Inflammatory macrophage (primary cell): ENCODE measurements at regions not wholly inside any gene's neighbourhood (a gene's known extent, or its start where the extent isn't known, plus 50 kb on each side); places are given as distances from the start of the nearest gene placed in this dataset.
"Not testable (repeated sequence)": the region's sequence is repeated elsewhere in the genome, so short reads cannot be mapped to it uniquely, and the experiment has no call there.

Experiments used
- DNase-seq, 2 donors: peaks; one replicate each; pipeline ENCODE4 v3.0.0-alpha.2; 2020 to 2022

GRCh38 chr6:49370518-49370917 is 92.5 kb downstream of the MMUT start:
- no peak for DNase-seq

GRCh38 chr6:49366539-49366938 is 96.5 kb downstream of the MMUT start:
- DNase-seq: no peak

DNA sequence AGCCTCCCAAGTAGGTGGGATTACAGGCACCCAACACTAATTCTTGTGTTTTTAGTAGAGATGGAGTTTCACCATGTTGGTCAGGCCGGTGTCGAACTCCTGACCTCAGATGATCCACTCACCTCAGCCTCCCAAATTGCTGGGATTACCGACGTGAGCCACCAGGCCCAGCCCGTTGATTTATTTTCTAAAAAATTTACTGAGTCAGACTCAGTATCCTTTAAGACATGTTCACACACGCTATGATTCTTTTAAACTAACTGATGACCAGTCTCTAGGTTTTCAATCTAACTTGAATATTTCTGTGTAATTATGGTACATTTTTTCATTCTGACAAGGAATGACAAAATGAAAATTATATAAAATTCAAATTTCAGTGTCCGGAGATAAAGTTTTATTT is 114.5 kb downstream of the MMUT start:
- no peak for DNase-seq

GRCh38 chr6:49342410-49342809 is 120.6 kb downstream of the MMUT start:
- DNase-seq: no peak

DNA sequence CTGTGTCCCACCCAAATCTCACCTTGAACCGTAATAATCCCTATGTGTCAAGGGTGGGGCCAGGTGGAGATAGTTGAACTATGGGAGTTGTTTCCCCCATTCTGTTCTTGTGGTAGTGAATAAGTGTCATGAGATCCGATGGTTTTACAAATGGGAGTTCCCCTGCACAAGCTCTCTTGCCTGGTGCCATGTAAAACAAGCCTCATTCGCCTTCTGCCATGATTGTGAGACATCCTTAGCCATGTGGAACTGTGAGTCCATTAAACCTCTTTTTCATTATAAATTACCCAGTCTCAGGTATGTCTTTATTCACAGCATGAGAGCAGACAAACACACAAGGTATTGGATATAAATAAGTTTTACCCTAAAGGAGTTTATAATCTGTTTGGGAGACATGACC is 121.2 kb downstream of the MMUT start:
- DNase-seq: no peak

DNA sequence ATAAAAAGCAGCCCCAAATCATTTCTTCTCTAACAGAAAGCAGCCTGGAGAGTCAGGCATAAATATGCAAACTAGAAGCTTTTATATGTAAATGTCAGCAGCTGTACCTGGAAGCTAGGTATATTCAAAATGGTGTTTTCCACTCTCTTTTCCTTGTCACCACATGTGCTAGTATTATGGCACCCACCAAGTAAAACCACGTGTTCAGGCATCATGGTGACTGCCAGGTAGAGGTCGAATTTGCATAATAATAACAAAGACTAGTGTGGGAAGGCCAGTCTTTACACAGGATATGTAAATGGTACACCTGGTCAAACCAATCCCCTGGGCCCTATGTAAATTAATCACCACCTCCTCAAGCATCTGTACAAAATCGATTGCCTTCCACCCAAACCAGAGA is 124.0 kb downstream of the MMUT start:
- no peak for DNase-seq

GRCh38 chr6:49336514-49337131 is 126.4 kb downstream of the MMUT start:
- DNase-seq: no peak

DNA sequence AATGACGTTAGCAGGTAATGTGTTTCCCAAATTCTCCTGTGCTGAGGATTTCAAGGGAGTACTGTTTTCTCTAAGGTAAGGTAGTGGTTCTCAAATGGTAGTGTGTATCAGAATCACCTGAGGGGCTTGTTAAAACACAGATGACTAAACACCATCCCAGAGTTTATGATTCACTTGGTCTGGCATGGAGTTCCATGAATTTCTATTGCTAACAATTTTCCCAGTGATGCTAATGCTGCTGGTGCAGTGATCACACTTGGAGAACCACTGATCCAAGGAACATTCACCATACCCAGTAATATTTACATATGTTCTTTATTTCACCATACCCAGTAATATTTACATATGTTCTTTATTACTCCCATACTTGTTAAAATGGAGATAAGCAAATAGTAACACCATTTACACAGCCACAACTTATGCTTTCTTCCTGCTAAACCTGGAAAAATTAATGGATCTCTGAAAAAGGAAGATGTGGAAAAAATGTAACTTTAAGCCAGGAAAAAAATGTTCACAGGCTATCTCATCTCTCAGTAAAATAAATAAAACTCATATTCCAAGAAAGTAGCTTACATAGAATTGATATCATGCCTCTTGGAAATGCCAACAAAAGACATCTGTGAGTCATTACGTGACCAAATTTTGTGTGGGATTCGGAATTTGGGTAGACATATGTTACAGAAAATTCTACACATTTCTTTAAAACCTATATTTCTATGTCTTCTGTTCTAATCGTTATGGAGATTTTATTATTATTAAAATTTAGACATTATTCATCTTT is 129.5 kb downstream of the MMUT start:
- no peak for DNase-seq

DNA sequence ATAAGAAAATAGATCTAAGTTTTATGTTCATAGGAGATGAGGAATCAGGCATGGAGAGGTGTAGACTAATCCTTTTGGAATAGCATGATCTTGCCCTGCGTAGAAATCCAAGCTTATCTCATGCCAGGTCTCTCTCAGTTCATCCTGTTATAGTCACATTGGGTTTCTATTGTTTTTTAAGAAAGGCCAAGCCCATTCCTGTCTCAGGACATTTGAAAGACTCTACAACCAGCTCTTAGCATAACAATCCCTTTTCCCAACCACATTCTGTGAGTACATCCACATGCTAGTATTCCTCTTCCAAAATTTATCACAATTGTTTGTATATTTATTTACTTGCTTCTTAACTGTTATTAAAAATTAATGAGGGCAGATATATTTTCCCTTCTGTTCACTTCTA is 130.3 kb downstream of the MMUT start:
- DNase-seq: no peak

DNA sequence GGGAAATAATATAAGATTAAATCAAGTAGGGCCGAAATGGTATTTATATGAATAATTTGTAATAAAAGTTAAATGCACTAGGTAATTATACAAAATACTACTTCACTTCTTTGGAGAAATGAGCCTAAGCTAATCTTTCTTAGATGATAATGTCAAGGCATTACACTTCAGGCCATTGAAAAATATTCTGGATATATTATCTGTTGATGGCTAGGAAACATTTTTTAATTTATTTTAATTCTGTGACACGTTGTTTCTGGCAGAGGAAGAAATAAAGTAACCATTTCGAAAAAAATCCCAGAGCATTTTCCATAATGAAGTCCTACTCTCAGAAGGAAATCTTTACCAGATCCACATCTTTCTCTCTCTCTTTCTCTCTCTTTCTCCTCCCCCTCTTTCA is 133.9 kb downstream of the MMUT start:
- DNase-seq: no peak

DNA sequence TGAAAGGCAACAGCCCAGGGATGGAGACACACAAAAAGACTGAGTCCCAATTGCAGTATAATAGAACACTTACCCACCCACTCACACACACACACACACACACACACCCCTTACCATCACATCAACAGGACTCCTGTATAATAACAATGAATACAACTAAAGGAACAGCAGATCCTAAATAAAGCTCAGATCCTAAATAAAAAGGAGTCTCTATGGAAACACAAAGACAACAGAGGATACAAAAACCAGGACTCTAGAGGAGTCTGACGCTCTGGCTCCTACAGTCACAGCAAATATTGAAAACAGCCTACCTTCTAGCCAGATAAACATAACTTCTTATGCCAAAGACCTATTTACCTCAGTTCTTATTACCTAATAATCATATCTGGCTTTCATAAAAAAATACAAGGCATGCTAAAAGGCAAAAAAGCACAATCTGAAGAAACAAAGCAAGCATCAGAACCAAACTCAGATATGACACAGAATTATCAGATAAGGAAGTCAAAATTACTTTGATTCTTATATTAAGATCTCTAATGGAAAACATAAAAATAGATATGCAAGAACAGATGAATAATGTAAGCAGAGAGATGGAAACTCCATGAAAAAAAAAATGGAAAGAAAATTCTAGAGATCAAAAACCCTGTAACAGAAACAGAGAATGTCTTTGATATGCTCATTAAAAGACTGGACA is 134.9 kb downstream of the MMUT start:
- no peak for DNase-seq

- DNase-seq: no peak
Measured at GRCh38 chr6:49327571-49327970, 135.5 kb downstream of the MMUT start.

DNA sequence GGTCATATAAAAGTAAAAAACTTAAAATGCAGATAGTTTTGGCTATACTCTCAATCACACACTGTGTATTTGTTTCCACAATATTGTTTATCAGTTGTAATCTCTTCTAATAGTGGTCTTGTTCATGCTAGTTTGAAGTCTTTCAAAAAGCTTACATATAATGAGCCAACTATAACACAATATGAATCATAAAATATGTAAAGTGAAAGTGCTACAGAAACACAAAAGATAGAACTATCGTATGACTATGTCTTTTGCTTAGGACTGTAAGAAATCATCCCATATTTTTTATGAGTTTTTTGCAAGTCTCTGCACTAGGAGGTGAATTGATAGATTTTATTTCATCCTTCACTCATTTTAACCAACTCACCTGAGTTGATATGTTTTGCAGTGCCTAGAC is 136.0 kb downstream of the MMUT start:
- no peak for DNase-seq

- no peak for DNase-seq
Measured at GRCh38 chr6:49326347-49326746, 136.7 kb downstream of the MMUT start.

DNA sequence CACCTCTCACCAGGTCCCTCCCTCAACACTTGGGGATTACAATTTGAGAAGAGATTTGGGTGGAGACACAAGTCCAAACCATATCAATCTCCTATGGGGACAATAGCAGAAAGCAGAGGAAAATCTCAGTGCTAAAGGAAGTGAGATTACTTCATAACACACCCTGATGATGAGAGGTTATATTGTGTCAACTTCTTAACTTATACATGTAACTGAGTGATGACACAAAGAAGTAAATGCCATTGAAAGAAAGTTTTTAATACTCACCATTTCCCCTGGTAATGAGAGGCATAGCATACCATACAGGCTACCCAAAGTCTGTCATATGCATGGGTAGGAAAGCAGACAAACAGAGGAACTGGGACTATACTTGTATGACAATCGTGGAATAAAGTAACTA is 137.2 kb downstream of the MMUT start:
- DNase-seq: no peak

DNA sequence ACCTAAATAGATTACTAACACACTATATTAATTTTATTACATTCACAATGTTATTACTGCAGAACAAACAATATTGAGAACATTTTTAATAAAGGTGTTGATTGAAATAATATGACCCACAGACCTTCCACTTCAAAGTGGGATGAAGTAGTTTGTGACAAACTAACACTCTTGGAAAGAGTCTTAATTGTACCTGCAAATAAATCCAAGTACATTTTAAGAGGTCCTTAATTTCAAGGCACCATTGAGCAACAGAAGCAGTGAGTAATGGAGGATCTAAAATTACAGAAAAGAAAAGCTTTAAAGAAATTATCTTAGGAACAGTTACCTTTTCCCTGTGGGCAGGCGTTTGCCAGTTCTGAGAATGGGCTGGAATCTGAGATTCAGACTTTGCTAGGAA is 140.2 kb downstream of the MMUT start:
- no peak for DNase-seq

- DNase-seq: no peak
Measured at GRCh38 chr6:49321561-49322072, 141.4 kb downstream of the MMUT start.

DNA sequence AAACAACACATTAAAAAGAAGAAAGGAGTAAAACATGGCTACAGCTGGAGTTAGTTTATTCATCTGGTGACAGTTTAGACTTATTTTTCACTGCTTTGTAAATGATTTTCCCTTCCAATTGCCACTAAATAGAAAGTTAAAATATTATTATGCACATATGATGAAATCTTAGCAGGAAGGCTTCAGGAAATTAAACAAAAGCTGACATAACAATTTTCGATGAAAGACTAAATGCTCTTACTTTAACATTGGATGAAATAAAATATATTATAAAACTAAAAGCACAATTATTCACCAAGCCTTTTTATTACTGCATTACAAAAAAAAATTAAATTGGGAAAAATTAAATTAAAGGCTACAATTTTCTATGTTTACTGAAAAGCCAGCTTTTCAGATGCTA is 158.0 kb downstream of the MMUT start:
- DNase-seq: no peak

DNA sequence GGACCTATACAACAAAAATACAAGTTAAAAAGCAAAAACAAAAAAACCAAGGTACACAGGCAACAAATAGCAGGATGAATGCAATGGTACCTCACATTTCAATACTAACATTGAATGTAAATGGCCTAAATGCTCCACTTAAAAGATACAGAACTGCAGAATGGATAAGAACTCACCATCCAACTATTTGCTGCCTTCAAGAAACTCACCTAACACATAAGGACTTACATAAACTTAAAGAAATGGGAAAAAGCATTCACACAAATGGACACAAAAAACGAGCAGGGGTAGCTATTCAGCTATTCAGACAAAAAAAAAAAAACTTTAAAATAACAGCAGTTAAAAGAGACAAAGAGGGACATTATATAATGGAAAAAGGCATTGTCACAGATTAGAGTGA is 158.7 kb downstream of the MMUT start:
- DNase-seq: not testable (repeated sequence)

DNA sequence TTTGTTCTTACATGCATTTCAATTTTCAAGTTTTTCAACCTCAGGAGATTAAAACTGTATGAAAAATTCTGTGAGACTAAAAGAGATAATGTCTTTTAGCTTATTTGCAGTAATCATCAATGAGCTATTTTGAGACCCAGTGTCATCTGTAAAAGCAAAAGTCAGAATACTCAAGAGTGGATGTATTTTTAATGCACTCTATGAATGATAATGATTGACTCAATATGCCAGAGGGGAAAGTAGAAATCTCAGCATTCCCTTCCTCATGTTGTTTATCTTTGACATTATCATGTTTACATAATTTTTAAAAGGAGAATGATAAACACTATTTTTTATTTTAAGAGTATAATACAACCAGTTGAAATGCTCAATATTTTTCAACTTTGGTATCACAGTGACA is 162.1 kb downstream of the MMUT start:
- no peak for DNase-seq

GRCh38 chr6:49300443-49300842 is 162.6 kb downstream of the MMUT start:
- no peak for DNase-seq

DNA sequence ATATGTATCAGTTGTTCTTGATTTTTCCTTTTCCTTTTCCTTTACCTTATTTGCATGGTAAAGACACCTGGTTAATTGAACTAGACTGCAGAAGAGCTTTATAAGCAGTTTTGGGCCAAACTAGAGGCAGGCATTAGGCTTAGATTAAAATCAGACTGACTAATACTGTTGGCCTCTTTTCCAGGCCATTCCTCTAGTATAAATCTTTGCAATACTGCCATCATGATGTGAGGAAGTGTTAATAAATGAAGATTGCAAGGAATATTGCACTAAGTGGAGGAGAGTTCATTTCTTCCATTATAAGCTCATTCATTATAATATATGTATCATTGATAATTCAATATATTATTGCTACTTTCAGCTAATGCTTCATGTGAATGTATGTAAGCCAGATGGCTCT is 163.8 kb downstream of the MMUT start:
- no peak for DNase-seq

GRCh38 chr6:49284180-49284579 is 178.9 kb downstream of the MMUT start:
- DNase-seq: no peak
